HEK293 (cell line): ENCODE measurements at regions not wholly inside any gene's neighbourhood (a gene's known extent, or its start where the extent isn't known, plus 50 kb on each side); places are given as distances from the start of the nearest gene placed in this dataset.

Experiments used
- CTCF ChIA-PET: fragments of 350-600 bp; formaldehyde crosslinking; extraction: SDS; loops from one replicate; lab custom pipeline; 2021; ENCODE audit warnings: antibody characterized with exemption; lab: Yijun Ruan, JAX
- POLR2A ChIA-PET: fragments of 300-600 bp; formaldehyde crosslinking; extraction: SDS; loops from one replicate; lab custom pipeline; 2020; ENCODE audit warnings: antibody characterized with exemption, inconsistent platforms; lab: Yijun Ruan, JAX
- H3K27ac ChIP-seq: fragments of 200-500 bp; sonication (Bioruptor generic); 2 replicates; pipeline ENCODE4 v1.5.1; 2014; ENCODE audit warnings: low read depth, low read length, control low read depth, inconsistent platforms; ENCODE audit errors: extremely low read depth
- H3K36me3 ChIP-seq, 2 experiments: fragments of 200-500 bp in 1 of 2; sonication (Bioruptor generic) in 1 of 2; 1 replicate in 1 of 2; 2 replicates in 1 of 2; pipeline ENCODE4 v1.5.1; 2014 to 2017; ENCODE audit warnings: inconsistent platforms in 2 of 2, low read length in 2 of 2; ENCODE audit not compliant: control insufficient read depth in 2 of 2, insufficient read depth in 1 of 2
- H3K4me1 ChIP-seq: fragments of 200-500 bp; sonication (Bioruptor generic); 2 replicates; pipeline ENCODE4 v1.5.1; 2014; ENCODE audit warnings: mild to moderate bottlenecking, low read length, inconsistent platforms; ENCODE audit not compliant: control insufficient read depth, insufficient read depth
- H3K4me3 ChIP-seq: 2 replicates; pipeline ENCODE4 v1.5.1; 2011; ENCODE audit warnings: low read depth, mild to moderate bottlenecking, control low read depth, low read length, moderate library complexity
- H3K9me3 ChIP-seq: fragments of 200-500 bp; sonication (Bioruptor generic); 2 replicates; pipeline ENCODE4 v1.5.1; 2014; ENCODE audit warnings: low read depth, low read length, inconsistent platforms; ENCODE audit not compliant: control insufficient read depth, insufficient read depth
- BCL11A ChIP-seq: fragments of 450-650 bp; formaldehyde crosslinking; IDR thresholded peaks from 2 replicates; pipeline ENCODE4 v1.5.1; 2016; ENCODE audit warnings: low read depth, missing biosample characterization, missing genetic modification characterization
- GLI4 ChIP-seq: fragments of 450-650 bp; formaldehyde crosslinking; IDR thresholded peaks from 2 replicates; pipeline ENCODE4 v1.5.1; 2016; ENCODE audit warnings: missing biosample characterization, missing genetic modification characterization
- IKZF3 ChIP-seq: fragments of 450-650 bp; IDR thresholded peaks from 2 replicates; pipeline ENCODE4 v1.5.0; 2018; ENCODE audit warnings: missing biosample characterization, mild to moderate bottlenecking, missing genetic modification characterization, moderate library complexity
- KLF1 ChIP-seq: fragments of 450-650 bp; formaldehyde crosslinking; IDR thresholded peaks from 2 replicates; pipeline ENCODE4 v1.5.1; 2016; ENCODE audit warnings: missing biosample characterization, missing genetic modification characterization
- KLF7 ChIP-seq: fragments of 450-650 bp; formaldehyde crosslinking; IDR thresholded peaks from 2 replicates; pipeline ENCODE4 v1.5.1; 2016; ENCODE audit warnings: missing biosample characterization, missing genetic modification characterization, borderline replicate concordance
- OSR2 ChIP-seq: fragments of 450-650 bp; formaldehyde crosslinking; IDR thresholded peaks from 2 replicates; pipeline ENCODE4 v1.5.1; 2016; ENCODE audit warnings: missing biosample characterization, missing genetic modification characterization
- SCRT1 ChIP-seq: fragments of 450-650 bp; formaldehyde crosslinking; IDR thresholded peaks from 2 replicates; pipeline ENCODE4 v1.5.1; 2016; ENCODE audit warnings: missing biosample characterization, missing genetic modification characterization, borderline replicate concordance
- SP2 ChIP-seq: fragments of 450-650 bp; formaldehyde crosslinking; IDR thresholded peaks from 2 replicates; pipeline ENCODE4 v1.5.1; 2016; ENCODE audit warnings: missing biosample characterization, missing genetic modification characterization
- ZBTB48 ChIP-seq: fragments of 450-650 bp; formaldehyde crosslinking; IDR thresholded peaks from 2 replicates; pipeline ENCODE4 v1.5.1; 2016; ENCODE audit warnings: missing biosample characterization, missing genetic modification characterization
- ZBTB7A ChIP-seq: fragments of 450-650 bp; formaldehyde crosslinking; IDR thresholded peaks from 2 replicates; pipeline ENCODE4 v1.5.1; 2016; ENCODE audit warnings: low read depth, missing biosample characterization, missing genetic modification characterization
- ZEB2 ChIP-seq: fragments of 450-650 bp; formaldehyde crosslinking; IDR thresholded peaks from 2 replicates; pipeline ENCODE4 v1.5.1; 2016; ENCODE audit warnings: missing biosample characterization, missing genetic modification characterization
- ZFP37 ChIP-seq: fragments of 450-650 bp; formaldehyde crosslinking; IDR thresholded peaks from 2 replicates; pipeline ENCODE4 v1.5.1; 2016; ENCODE audit warnings: missing biosample characterization, missing genetic modification characterization
- ZNF112 ChIP-seq: fragments of 450-650 bp; formaldehyde crosslinking; IDR thresholded peaks from 2 replicates; pipeline ENCODE4 v1.5.0; 2017; ENCODE audit warnings: missing biosample characterization, missing genetic modification characterization
- ZNF2 ChIP-seq: fragments of 450-650 bp; formaldehyde crosslinking; IDR thresholded peaks from 2 replicates; pipeline ENCODE4 v1.5.1; 2016; ENCODE audit warnings: missing biosample characterization, missing genetic modification characterization
- ZNF211 ChIP-seq: fragments of 450-650 bp; formaldehyde crosslinking; IDR thresholded peaks from 2 replicates; pipeline ENCODE4 v1.5.1; 2016; ENCODE audit warnings: low read depth, missing biosample characterization, missing genetic modification characterization
- ZNF214 ChIP-seq: fragments of 450-650 bp; formaldehyde crosslinking; IDR thresholded peaks from 2 replicates; pipeline ENCODE4 v1.5.1; 2017; ENCODE audit warnings: missing biosample characterization, mild to moderate bottlenecking, missing genetic modification characterization, borderline replicate concordance
- ZNF221 ChIP-seq: fragments of 450-650 bp; formaldehyde crosslinking; IDR thresholded peaks from 2 replicates; pipeline ENCODE4 v1.5.1; 2017; ENCODE audit warnings: missing biosample characterization, missing genetic modification characterization, borderline replicate concordance
- ZNF350 ChIP-seq: fragments of 450-650 bp; formaldehyde crosslinking; IDR thresholded peaks from 2 replicates; pipeline ENCODE4 v1.5.0; 2017; ENCODE audit warnings: missing biosample characterization, mild to moderate bottlenecking, missing genetic modification characterization
- ZNF366 ChIP-seq: fragments of 450-650 bp; formaldehyde crosslinking; conservative IDR thresholded peaks from 2 replicates; pipeline ENCODE4 v1.5.1; 2016; ENCODE audit warnings: missing biosample characterization, missing genetic modification characterization
- ZNF394 ChIP-seq: fragments of 450-650 bp; formaldehyde crosslinking; IDR thresholded peaks from 2 replicates; pipeline ENCODE4 v1.5.1; 2016; ENCODE audit warnings: missing biosample characterization, missing genetic modification characterization, mild to moderate bottlenecking, moderate library complexity, borderline replicate concordance
- ZNF404 ChIP-seq: fragments of 450-650 bp; formaldehyde crosslinking; IDR thresholded peaks from 2 replicates; pipeline ENCODE4 v1.5.1; 2017; ENCODE audit warnings: missing biosample characterization, missing genetic modification characterization
- ZNF473 ChIP-seq: fragments of 450-650 bp; formaldehyde crosslinking; IDR thresholded peaks from 2 replicates; pipeline ENCODE4 v1.5.1; 2017; ENCODE audit warnings: missing biosample characterization, missing genetic modification characterization
- ZNF530 ChIP-seq: fragments of 450-650 bp; formaldehyde crosslinking; IDR thresholded peaks from 2 replicates; pipeline ENCODE4 v1.5.1; 2016; ENCODE audit warnings: low read depth, missing biosample characterization, missing genetic modification characterization
- ZNF555 ChIP-seq: fragments of 450-650 bp; formaldehyde crosslinking; conservative IDR thresholded peaks from 2 replicates; pipeline ENCODE4 v1.5.1; 2017; ENCODE audit warnings: missing biosample characterization, mild to moderate bottlenecking, missing genetic modification characterization, inconsistent platforms
- ZNF830 ChIP-seq: fragments of 450-650 bp; IDR thresholded peaks from 2 replicates; pipeline ENCODE4 v1.5.0; 2018; ENCODE audit warnings: missing biosample characterization, missing genetic modification characterization, low read depth, mild to moderate bottlenecking, moderate library complexity
- ZSCAN16 ChIP-seq: fragments of 450-650 bp; formaldehyde crosslinking; IDR thresholded peaks from 2 replicates; pipeline ENCODE4 v1.5.1; 2016; ENCODE audit warnings: missing biosample characterization, missing genetic modification characterization
- TF ChIP-seq, protein P1 (sequence below): fragments of 450-650 bp; IDR thresholded peaks from 2 replicates; pipeline ENCODE4 v1.5.1; 2018; ENCODE audit warnings: missing biosample characterization, mild to moderate bottlenecking, missing genetic modification characterization
- TF ChIP-seq, protein P2 (sequence below): fragments of 450-650 bp; formaldehyde crosslinking; IDR thresholded peaks from 2 replicates; pipeline ENCODE4 v1.5.1; 2017; ENCODE audit warnings: missing biosample characterization, missing genetic modification characterization
- TF ChIP-seq, protein P3 (sequence below): fragments of 450-650 bp; formaldehyde crosslinking; IDR thresholded peaks from 2 replicates; pipeline ENCODE4 v1.5.1; 2016; ENCODE audit warnings: missing biosample characterization, missing genetic modification characterization
- TF ChIP-seq, protein P4 (sequence below): fragments of 450-650 bp; formaldehyde crosslinking; IDR thresholded peaks from 2 replicates; pipeline ENCODE4 v1.5.1; 2017; ENCODE audit warnings: missing biosample characterization, missing genetic modification characterization
- TF ChIP-seq, protein P5 (sequence below): IDR thresholded peaks from 2 replicates; pipeline ENCODE4 v1.6.1; 2011; ENCODE audit warnings: mild to moderate bottlenecking, low read depth, low read length, borderline replicate concordance

DNA sequence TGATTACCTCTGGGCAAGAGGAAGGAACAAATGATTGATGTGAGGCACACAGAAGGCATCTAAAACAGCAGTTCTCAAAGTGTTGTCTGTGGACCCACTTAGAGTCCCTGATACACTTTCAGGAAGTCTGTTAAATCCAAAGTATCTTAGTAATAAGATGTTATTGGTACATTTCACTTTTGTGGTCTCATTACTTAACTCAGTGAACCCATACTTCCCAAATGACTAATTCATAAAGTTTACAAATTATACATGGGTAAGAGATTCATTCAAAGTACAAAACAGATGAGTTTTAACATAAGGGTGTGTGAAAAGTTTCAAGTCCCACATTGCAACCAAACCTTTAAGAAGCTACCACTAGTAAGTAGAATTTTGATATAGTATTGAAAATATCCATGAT lies 440.5 kb downstream of the NUP35 start (continued):
- no peak for TF ChIP-seq ZNF112 (tag by site-specific recombination)
- no peak for TF ChIP-seq BCL11A (tag by site-specific recombination)
- TF ChIP-seq, protein P1, sequence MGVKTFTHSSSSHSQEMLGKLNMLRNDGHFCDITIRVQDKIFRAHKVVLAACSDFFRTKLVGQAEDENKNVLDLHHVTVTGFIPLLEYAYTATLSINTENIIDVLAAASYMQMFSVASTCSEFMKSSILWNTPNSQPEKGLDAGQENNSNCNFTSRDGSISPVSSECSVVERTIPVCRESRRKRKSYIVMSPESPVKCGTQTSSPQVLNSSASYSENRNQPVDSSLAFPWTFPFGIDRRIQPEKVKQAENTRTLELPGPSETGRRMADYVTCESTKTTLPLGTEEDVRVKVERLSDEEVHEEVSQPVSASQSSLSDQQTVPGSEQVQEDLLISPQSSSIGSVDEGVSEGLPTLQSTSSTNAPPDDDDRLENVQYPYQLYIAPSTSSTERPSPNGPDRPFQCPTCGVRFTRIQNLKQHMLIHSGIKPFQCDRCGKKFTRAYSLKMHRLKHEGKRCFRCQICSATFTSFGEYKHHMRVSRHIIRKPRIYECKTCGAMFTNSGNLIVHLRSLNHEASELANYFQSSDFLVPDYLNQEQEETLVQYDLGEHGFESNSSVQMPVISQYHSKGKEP (tag by site-specific recombination) = no peak
- no peak for TF ChIP-seq ZNF211
- no peak for TF ChIP-seq ZBTB48
- no peak for TF ChIP-seq KLF7
- TF ChIP-seq ZNF473 (tag by site-specific recombination) = no peak

DNA sequence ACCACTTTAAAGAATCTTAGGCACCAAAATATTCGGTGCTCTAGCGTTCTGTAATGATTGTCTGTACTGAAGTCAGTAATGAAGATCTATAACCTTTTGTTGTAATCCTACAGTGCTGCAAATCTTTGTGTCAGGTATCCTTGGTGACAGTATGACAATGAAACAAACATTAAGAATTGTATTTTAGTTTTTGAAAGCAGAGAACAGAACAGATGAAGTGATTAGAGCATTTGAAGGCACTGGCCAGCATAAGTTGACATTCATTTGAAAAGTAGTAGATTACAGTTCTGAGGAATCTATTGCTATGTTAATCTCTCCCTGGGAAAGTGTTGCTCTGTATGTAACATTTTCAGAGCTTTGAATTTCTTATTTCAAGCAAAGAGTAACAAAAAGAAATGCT lies 451.2 kb downstream of the NUP35 start:
- ChIA-PET POLR2A (no interaction called here), CTCF (no interaction called here)

DNA sequence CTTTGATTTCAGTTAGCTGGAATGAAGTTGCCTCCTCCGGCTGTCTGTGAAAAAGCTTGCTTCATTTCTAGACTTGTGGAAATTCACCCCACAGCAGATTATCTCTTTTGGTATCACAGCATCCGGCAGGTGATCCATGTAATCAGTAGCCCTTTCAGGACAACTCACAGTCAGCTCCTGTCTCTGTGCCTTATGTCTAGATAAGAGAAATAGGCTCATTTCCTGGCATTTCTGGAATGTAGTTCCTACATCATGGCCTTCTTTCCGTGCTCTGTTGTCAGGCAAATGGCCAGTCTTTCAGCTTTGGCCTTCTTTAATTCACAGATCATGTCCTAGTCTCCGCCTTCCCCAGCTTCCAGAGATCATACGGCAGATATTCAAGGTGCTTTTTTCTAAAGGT lies 455.4 kb downstream of the NUP35 start:
- Histone ChIP-seq H3K36me3 (no peaks in the 10 kb centered on the region), H3K27ac (no peak overlapping the region), H3K4me1 (no peaks in the 10 kb centered on the region), H3K9me3 (no peaks in the 10 kb centered on the region), H3K4me3 (no peak overlapping the region)
- ChIA-PET CTCF (no interaction called here), POLR2A (no interaction called here)
- TF ChIP-seq ZNF830 (tag by site-specific recombination) (no peak), GLI4 (no peak), ZBTB7A (tag by site-specific recombination) (no peak), ZNF404 (tag by site-specific recombination) (no peak), ZNF555 (no peak), ZNF350 (tag by site-specific recombination) (no peak)
- TF ChIP-seq, protein P2, sequence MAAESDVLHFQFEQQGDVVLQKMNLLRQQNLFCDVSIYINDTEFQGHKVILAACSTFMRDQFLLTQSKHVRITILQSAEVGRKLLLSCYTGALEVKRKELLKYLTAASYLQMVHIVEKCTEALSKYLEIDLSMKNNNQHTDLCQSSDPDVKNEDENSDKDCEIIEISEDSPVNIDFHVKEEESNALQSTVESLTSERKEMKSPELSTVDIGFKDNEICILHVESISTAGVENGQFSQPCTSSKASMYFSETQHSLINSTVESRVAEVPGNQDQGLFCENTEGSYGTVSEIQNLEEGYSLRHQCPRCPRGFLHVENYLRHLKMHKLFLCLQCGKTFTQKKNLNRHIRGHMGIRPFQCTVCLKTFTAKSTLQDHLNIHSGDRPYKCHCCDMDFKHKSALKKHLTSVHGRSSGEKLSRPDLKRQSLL (tag by site-specific recombination) = no peak

More for the DNA sequence above, 451.2 kb downstream of the NUP35 start:
- Histone ChIP-seq H3K4me3 (no peak overlapping the region), H3K27ac (no peak overlapping the region), H3K9me3 (no peaks in the 10 kb centered on the region), H3K36me3 (no peaks in the 10 kb centered on the region), H3K4me1 (no peaks in the 10 kb centered on the region)
- TF ChIP-seq ZNF221 (tag by site-specific recombination) (no peak), OSR2 (tag by site-specific recombination) (no peak), KLF1 (tag by site-specific recombination) (no peak), ZNF530 (tag by site-specific recombination) (no peak), ZNF2 (tag by site-specific recombination) (no peak), IKZF3 (tag by site-specific recombination) (no peak), SCRT1 (no peak), SP2 (tag by site-specific recombination) (no peak), ZFP37 (tag by site-specific recombination) (no peak), ZEB2 (tag by site-specific recombination) (no peak), ZSCAN16 (tag by site-specific recombination) (no peak), ZNF214 (no peak), ZNF366 (no peak), ZNF394 (no peak)
- TF ChIP-seq, protein P3, sequence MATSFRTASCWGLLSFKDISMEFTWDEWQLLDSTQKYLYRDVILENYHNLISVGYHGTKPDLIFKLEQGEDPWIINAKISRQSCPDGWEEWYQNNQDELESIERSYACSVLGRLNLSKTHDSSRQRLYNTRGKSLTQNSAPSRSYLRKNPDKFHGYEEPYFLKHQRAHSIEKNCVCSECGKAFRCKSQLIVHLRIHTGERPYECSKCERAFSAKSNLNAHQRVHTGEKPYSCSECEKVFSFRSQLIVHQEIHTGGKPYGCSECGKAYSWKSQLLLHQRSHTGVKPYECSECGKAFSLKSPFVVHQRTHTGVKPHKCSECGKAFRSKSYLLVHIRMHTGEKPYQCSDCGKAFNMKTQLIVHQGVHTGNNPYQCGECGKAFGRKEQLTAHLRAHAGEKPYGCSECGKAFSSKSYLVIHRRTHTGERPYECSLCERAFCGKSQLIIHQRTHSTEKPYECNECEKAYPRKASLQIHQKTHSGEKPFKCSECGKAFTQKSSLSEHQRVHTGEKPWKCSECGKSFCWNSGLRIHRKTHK (tag by site-specific recombination) = no peak
- TF ChIP-seq, protein P2 (tag by site-specific recombination) = no peak
- TF ChIP-seq, protein P4, sequence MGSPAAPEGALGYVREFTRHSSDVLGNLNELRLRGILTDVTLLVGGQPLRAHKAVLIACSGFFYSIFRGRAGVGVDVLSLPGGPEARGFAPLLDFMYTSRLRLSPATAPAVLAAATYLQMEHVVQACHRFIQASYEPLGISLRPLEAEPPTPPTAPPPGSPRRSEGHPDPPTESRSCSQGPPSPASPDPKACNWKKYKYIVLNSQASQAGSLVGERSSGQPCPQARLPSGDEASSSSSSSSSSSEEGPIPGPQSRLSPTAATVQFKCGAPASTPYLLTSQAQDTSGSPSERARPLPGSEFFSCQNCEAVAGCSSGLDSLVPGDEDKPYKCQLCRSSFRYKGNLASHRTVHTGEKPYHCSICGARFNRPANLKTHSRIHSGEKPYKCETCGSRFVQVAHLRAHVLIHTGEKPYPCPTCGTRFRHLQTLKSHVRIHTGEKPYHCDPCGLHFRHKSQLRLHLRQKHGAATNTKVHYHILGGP (tag by site-specific recombination) = no peak
- TF ChIP-seq, protein P5, sequence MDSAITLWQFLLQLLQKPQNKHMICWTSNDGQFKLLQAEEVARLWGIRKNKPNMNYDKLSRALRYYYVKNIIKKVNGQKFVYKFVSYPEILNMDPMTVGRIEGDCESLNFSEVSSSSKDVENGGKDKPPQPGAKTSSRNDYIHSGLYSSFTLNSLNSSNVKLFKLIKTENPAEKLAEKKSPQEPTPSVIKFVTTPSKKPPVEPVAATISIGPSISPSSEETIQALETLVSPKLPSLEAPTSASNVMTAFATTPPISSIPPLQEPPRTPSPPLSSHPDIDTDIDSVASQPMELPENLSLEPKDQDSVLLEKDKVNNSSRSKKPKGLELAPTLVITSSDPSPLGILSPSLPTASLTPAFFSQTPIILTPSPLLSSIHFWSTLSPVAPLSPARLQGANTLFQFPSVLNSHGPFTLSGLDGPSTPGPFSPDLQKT = no peak
